ENCODE measurements at regions not wholly inside any gene's neighbourhood (a gene's known extent, or its start where the extent isn't known, plus 50 kb on each side); places are given as distances from the start of the nearest gene placed in this dataset.

DNA sequence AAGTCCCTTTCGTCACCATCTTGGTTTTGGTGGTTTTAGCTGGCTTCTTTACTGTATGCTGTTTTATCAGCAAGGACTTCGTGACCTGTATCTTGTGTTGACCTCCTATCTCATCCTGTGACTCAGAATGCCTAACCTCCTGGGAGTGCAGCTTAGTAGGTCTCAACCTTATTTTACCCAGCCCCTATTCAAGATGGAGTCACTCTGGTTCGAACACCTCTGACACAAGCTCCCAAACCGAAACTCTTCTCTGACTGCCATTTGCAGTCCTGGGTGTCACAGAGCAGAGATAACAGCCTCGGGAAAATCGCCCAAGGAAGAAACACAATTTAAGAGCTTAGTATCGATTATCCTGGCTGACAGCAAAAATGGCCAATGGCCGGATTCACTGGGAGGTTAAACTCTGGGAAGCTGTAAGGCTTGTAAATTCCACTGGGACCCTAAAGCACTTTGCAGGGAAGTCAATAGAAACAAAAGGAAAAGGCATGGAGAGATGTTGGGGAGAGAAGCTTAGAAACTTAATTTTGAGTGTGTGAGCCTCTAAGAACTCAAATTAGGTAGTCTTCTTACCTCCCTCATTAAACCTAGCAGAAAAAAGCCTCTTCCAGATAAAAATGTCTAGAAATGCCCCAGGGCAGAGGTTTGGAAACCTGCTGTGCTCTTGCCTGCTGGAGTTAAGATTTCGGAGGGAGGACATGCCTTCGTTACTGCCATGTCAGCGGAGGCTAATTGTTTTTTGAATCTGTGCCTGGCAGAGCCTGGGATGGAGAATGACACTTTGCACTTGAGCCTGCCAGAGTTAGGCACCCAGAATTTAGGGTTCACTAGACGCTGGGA, 56.5 kb upstream of the RPH3A start:
- H3K27me3 ChIP-seq (ENCODE audit: insufficient read depth, low read length, poor library complexity, severe bottlenecking): no peaks in the 10 kb centered on the region
- H3F3A ChIP-seq (ENCODE audit: low read depth): no peaks in the 10 kb centered on the region
- H3K9me2 ChIP-seq (replicated peaks; ENCODE audit: low read depth, low read length): no peaks in the 10 kb centered on the region
- no peaks in the 10 kb centered on the region for H3K9me3 ChIP-seq (ENCODE audit: insufficient read depth, low read depth, low read length)
- no peaks in the 10 kb centered on the region for H3K79me2 ChIP-seq (ENCODE audit: insufficient read depth, low read length)
- no peak overlapping the region for H2AFZ ChIP-seq (ENCODE audit: low read length)
- H3K4me2 ChIP-seq (ENCODE audit: low read depth, low read length, poor library complexity, severe bottlenecking): no peak overlapping the region
- no peaks in the 10 kb centered on the region for H3K4me1 ChIP-seq (ENCODE audit: insufficient read depth, low read length, poor library complexity, severe bottlenecking)
- TF ChIP-seq EZH2phosphoT487 (IDR thresholded peaks at IDR 0.05; ENCODE audit: borderline replicate concordance): no peak
- TF ChIP-seq, protein P1, sequence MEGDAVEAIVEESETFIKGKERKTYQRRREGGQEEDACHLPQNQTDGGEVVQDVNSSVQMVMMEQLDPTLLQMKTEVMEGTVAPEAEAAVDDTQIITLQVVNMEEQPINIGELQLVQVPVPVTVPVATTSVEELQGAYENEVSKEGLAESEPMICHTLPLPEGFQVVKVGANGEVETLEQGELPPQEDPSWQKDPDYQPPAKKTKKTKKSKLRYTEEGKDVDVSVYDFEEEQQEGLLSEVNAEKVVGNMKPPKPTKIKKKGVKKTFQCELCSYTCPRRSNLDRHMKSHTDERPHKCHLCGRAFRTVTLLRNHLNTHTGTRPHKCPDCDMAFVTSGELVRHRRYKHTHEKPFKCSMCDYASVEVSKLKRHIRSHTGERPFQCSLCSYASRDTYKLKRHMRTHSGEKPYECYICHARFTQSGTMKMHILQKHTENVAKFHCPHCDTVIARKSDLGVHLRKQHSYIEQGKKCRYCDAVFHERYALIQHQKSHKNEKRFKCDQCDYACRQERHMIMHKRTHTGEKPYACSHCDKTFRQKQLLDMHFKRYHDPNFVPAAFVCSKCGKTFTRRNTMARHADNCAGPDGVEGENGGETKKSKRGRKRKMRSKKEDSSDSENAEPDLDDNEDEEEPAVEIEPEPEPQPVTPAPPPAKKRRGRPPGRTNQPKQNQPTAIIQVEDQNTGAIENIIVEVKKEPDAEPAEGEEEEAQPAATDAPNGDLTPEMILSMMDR (conservative IDR thresholded peaks at IDR 0.05; ENCODE audit: low read length): no peak
- no peaks in the 10 kb centered on the region for H3K36me3 ChIP-seq (ENCODE audit: insufficient read depth, low read length)
- no peaks in the 10 kb centered on the region for H4K20me1 ChIP-seq (ENCODE audit: insufficient read depth, low read length, poor library complexity, severe bottlenecking)
- H3K9ac ChIP-seq (ENCODE audit: low read depth, low read length, poor library complexity, severe bottlenecking): no peak overlapping the region
- H3K4me3 ChIP-seq (ENCODE audit: low read length, poor library complexity, severe bottlenecking): no peak overlapping the region

DNA sequence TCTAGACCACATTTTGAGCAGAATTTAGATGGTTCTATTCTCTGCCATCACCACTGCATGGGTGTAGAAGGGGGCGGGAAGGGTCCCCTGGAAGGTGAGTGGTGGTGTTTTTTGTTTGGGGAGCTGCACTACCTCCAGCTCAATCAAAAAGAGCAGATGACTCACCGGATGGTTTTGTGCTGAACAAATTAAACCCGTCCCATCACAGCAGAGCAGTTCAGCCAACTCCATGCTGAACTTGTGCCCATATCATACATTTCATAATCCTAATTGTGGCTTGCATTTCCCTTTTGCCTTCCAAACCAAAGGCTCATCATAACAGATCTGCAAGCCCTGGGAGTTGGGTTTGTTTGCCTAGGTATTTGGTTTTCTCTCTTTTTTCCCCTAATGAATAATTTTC, 53.0 kb upstream of the RPH3A start:
- H3K79me2 ChIP-seq (ENCODE audit: insufficient read depth, low read length): no peaks in the 10 kb centered on the region
- H3K9me3 ChIP-seq (ENCODE audit: insufficient read depth, low read depth, low read length): no peaks in the 10 kb centered on the region
- H3K4me2 ChIP-seq (ENCODE audit: low read depth, low read length, poor library complexity, severe bottlenecking): no peak overlapping the region
- H3F3A ChIP-seq (ENCODE audit: low read depth): no peaks in the 10 kb centered on the region
- no peaks in the 10 kb centered on the region for H3K9me2 ChIP-seq (replicated peaks; ENCODE audit: low read depth, low read length)
- H3K4me1 ChIP-seq (ENCODE audit: insufficient read depth, low read length, poor library complexity, severe bottlenecking): no peaks in the 10 kb centered on the region
- TF ChIP-seq, protein P1 (conservative IDR thresholded peaks at IDR 0.05; ENCODE audit: low read length): no peak
- TF ChIP-seq EZH2phosphoT487 (IDR thresholded peaks at IDR 0.05; ENCODE audit: borderline replicate concordance): no peak
- no peaks in the 10 kb centered on the region for H3K36me3 ChIP-seq (ENCODE audit: insufficient read depth, low read length)
- no peak overlapping the region for H3K9ac ChIP-seq (ENCODE audit: low read depth, low read length, poor library complexity, severe bottlenecking)
- H4K20me1 ChIP-seq (ENCODE audit: insufficient read depth, low read length, poor library complexity, severe bottlenecking): no peaks in the 10 kb centered on the region
- H2AFZ ChIP-seq (ENCODE audit: low read length): no peak overlapping the region
- no peak overlapping the region for H3K4me3 ChIP-seq (ENCODE audit: low read length, poor library complexity, severe bottlenecking)
- no peaks in the 10 kb centered on the region for H3K27me3 ChIP-seq (ENCODE audit: insufficient read depth, low read length, poor library complexity, severe bottlenecking)

- H4K20me1 ChIP-seq (ENCODE audit: insufficient read depth, low read length, poor library complexity, severe bottlenecking): no peaks in the 10 kb centered on the region
- H2AFZ ChIP-seq (ENCODE audit: low read length): no peak overlapping the region
- TF ChIP-seq, protein P1 (conservative IDR thresholded peaks at IDR 0.05; ENCODE audit: low read length): no peak
- no peak for TF ChIP-seq EZH2phosphoT487 (IDR thresholded peaks at IDR 0.05; ENCODE audit: borderline replicate concordance)
- no peaks in the 10 kb centered on the region for H3K4me1 ChIP-seq (ENCODE audit: insufficient read depth, low read length, poor library complexity, severe bottlenecking)
- no peak overlapping the region for H3K4me3 ChIP-seq (ENCODE audit: low read length, poor library complexity, severe bottlenecking)
- no peaks in the 10 kb centered on the region for H3K27me3 ChIP-seq (ENCODE audit: insufficient read depth, low read length, poor library complexity, severe bottlenecking)
- no peaks in the 10 kb centered on the region for H3K79me2 ChIP-seq (ENCODE audit: insufficient read depth, low read length)
- no peak overlapping the region for H3K4me2 ChIP-seq (ENCODE audit: low read depth, low read length, poor library complexity, severe bottlenecking)
- H3K9me2 ChIP-seq (replicated peaks; ENCODE audit: low read depth, low read length): no peaks in the 10 kb centered on the region
- no peaks in the 10 kb centered on the region for H3F3A ChIP-seq (ENCODE audit: low read depth)
- no peaks in the 10 kb centered on the region for H3K36me3 ChIP-seq (ENCODE audit: insufficient read depth, low read length)
- no peak overlapping the region for H3K9ac ChIP-seq (ENCODE audit: low read depth, low read length, poor library complexity, severe bottlenecking)
- no peaks in the 10 kb centered on the region for H3K9me3 ChIP-seq (ENCODE audit: insufficient read depth, low read depth, low read length)
These were observed 51.1 kb upstream of the RPH3A start for GRCh38 chr12:112740387-112740934.
